NCI-H1417 (cell line): ENCODE measurements at regions not wholly inside any gene's neighbourhood (a gene's known extent, or its start where the extent isn't known, plus 50 kb on each side); places are given as distances from the start of the nearest gene placed in this dataset.

ENCODE experiments used
- DNase-seq, 3 experiments: peaks; one replicate each; lab custom pipeline; 2025; lab: John Stamatoyannopoulos, UW

GRCh38 chr13:22748866-22749577 lies 431.8 kb upstream of the SGCG start:
- DNase-seq, result no peak

DNA sequence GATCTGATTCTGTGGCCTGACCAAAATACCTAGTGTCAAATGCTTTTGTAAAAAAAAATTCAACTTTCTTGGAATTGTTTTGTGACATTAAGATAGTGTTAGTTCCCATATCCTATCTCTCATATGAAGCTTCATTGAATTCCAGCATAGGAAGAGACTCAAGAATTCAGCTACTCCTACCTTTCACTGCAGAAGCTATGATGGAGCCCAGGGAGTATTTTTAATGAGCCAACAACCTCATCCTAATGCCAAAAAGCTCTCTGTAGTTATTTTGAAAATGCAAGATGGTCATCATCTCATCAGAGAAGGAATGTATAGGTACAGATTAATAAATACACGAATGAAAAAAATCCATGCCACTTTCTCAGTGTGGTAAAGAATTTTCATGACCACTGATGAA lies 431.2 kb upstream of the SGCG start:
- no peak for DNase-seq

DNA sequence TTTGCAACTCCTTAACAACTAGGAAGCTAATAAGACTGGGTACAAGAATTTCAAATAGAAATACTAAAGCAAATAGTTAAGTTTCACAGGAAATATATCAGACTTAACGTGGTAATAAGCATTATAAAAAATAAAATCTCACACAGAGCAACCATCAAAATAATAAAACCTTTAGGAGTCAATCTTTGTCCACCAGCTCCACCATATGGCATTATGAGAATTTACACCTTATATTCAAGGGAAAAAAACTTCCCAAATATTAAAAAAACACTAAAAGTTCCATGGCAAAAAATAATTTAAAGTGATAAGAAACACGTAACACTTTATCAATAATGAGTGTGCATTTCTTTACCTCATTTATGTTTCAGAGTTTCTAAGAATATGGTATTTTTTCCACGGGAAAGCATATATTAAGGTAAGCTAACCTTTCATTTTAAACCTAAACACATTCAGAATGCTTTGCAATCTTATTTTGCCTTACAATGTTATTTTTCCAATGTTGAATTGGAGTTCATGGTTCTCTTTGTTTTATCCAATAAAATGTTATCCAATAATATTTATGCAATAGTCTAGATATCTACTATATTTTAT lies 423.2 kb upstream of the SGCG start:
- DNase-seq, result peak in 2 of 3 experiments; percentile 5 to 21

DNA sequence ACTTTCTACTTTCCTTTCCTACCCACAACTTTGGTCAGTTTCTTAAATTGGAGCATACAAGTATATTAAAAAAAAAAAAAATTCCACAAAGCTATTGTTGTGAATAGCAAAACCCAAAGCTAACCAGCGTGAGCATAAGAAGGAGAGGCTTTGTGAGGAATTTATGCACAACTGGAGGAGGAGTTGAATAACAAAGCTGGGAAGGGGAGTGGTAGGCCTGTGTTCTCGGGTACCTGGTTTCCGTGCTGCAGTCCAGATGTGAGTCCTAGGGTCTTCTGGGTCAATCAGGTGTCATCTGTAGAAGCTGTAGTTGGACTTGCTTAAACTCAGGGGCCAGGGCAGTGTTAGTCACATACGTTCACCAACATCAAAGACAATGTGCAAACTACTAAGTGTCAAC lies 422.5 kb upstream of the SGCG start:
- DNase-seq, result no peak

DNA sequence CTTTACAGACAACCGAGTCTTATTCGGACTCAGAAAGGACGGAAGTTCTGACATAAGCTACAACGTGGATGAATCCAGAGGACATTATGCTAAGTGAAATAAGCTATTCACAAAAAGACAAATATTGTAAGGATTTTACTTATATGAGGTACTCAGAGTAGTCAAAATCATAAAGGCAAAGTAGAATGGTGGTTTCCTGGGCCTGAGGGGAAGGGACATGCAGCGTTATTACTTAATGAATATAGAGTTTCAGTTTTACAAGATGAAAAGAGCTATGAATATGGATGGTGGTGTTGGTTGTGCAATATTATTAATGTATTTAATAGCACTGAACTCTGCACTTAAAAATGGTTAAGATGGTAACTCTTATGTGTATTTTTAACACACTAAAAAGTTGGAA lies 419.1 kb upstream of the SGCG start:
- no peak for DNase-seq

DNA sequence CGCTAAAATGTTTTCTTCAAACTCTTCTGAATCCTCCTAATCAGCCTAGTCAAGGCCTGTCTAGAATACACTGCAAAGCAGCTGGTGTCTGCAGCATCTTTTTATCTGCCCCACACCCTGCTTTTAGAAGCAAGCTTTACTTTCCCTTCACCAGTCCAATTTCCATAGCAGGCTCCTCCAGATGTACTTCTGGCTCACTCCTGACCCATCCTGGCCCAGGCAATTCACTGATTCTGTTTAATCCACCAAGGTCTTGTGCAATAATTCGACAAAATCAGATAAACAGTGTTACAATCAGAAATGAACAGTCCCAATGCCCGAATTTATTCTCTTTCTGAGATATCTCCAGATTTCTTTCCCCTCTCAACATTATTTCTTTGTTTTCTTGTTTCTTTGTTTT lies 415.2 kb upstream of the SGCG start:
- no peak for DNase-seq

DNA sequence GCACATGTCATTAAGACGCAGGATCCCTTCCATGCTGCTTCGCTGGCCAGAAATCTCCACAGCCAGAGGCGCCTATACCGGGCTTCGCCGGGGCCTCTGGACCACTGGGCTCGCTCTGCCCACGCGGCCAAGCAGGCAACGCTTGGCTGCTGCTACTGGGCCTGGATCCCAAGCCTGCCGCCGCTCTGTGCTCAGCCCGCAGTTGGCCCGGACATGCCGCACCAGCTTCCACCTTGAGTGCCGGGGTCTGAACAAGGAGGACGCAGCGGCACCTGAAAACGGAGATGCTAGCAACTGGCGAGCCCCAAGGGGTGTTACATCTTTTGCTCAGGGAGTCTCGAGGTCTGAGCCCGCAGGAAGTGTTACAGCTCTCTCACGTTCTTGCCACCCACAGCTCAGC lies 409.9 kb upstream of the SGCG start:
- DNase-seq, result no peak

- no peak for DNase-seq
Observed at GRCh38 chr13:22773465-22773864, 407.3 kb upstream of the SGCG start.

DNA sequence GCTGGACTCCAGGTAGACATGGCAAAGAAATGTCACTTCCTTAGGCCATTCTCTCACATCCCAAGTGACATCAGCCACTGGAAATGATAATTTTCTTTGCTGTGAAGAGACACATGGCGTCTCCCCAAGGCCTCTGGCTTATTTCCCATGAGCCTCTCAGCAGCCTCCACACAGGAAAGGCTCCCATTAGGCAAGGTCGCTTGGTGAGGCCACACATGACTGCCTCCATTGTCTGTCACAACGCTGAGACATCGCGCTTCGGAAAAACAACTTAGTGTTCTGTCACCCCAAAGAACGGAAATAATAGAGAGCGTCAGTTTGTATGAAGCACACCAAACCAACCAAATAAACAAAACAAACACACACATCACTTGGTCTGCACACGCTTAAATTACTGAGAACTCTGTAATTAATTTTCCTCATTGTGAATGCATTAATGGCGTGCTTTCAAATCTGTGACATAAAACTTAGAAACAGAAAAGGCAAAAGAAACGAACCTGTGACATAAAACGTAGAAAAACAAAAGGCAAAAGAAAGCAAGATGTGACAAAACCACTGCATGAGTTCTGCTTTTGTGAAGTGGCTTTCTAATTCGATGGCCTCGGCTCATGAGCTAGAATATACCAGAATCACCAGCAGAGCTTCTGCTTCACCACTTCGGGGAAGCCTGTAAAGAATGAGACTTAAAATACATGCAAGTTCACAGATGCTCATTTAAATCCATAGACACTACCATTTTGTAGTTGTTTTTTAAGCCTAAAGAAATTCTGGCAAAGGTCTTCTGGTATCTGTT lies 404.2 kb upstream of the SGCG start:
- DNase-seq, result no peak

DNA sequence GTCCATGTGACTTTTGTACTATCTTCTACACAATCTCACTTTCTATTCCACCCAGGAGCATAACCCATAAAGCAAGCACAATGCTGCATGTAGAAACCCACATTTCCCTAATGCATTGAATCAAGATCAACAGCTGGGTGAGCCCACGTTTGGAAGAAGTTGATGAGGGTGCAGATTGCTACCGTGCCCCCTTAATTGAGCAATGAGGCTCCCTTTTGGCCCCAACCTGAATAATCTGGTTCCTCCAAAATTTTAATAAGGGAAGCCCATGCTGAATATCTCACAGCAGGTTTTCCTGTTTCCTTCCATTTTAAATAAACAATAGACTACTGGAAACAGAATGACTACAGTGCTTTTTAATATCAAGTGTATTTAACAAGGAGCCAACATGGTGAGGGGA lies 403.6 kb upstream of the SGCG start:
- DNase-seq, result no peak

DNA sequence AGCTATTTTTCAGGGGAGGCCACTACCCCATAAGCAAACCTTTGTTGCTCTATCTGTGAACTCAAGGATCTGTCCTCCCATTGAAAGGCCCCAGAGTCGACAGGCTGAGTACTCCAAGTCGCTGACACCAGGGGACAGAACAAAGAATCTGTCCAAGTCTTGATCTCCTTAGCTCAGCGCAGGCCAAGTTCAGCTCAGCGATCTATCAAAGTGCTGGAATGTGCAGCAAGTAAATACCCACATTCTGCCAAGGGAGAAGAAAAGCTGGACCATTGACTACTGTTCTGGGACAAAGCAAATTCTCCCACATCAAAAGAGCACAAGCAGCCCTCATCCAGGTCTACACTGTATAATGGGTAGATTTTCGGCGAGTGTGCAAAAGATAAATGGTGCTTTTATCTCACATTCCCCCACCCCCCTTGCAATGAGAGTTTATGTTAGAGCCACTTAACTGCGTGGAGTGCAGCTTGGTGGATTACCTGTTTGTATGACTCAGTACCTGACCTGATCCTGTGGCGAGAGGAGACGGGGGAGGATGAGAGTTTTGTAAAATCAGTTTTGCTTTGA lies 391.7 kb upstream of the SGCG start:
- no peak for DNase-seq

- no peak for DNase-seq
Observed at GRCh38 chr13:22789916-22790315, 390.9 kb upstream of the SGCG start.

- no peak for DNase-seq
Observed at GRCh38 chr13:22793598-22794134, 387.1 kb upstream of the SGCG start.

DNA sequence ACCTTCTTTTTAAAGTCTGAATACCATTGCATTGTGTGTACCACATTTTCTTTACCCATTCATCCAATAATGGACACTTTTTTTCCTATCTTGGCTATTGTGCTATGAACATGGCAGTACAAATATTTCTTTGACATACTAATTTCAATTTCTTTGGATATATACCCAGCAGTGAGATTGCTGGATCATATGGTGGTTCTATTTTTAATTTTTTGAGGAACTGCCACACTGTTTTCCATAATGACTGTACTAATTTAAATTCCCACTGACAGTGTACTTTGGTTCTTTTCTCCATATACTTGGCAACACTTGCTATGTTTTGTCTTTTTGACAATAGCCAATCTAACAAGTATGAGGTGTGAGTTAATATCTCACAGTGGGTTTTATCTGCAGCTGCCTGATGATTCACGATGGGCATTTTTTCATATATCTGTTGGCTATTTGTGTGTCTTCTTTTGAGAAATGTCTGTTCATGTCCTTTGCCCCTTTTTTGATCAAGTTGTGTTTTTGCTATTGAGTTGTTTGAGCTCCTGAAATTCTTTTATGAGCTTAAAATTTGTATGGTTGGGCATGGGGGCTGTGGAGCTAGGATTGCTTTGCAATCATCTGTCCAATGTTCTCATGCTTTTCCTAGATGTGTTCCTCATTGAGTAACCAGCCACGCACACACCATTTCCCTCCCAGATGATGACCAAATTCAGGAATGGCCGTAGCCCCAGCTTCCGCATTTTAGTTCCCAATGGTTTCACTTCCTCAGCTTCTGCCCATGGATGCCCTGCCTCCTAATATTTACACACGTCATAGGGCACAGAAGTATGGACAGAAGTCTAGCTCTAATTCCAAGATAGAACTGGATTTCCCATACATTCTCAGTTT lies 380.0 kb upstream of the SGCG start:
- no peak for DNase-seq

GRCh38 chr13:22801402-22802003 lies 379.3 kb upstream of the SGCG start:
- DNase-seq, result peak in 1 of 3 experiments; percentile 27

GRCh38 chr13:22812793-22813192 lies 368.0 kb upstream of the SGCG start:
- DNase-seq, result no peak

GRCh38 chr13:22813531-22814377 lies 367.0 kb upstream of the SGCG start:
- peak in 1 of 3 experiments; percentile 30 for DNase-seq

DNA sequence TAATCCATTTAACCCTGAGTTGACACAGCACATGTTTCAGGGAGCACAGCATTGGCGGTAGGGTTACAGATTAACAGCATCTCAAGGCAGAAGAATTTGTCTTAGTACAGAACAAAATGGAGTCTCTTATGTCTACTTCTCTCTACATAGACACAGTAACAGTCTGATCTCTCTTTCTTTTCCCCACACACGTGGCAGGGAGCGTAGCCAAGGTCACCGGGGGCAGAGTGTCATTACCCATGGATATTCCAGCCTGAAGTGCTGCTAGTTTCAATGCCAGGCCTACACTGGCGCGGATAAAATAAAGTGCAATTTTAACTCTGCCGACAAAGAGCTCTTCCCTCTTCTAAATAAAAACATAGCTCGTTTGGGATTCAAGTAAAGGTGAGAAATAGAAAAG lies 366.3 kb upstream of the SGCG start:
- peak in 1 of 3 experiments; percentile 3 for DNase-seq

DNA sequence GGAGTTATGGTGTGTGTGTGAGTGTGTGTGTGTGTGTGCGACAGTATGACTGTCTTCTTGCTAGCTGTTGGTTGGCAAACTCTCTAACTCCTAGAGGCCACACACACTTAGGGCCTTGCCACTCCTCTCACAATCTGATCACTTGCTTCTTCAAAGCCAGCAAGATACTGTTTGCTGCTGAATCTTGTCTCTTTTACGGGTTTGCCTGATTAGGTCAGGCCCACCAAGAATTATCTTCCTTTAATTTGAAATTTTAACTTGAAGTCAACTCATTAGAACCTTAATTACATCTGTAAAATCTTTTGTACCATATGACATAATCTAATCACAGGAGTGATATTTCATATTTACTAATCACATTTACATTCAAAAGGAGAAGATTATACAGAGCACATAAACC lies 359.2 kb upstream of the SGCG start:
- DNase-seq, result no peak

GRCh38 chr13:22825186-22825585 lies 355.6 kb upstream of the SGCG start:
- no peak for DNase-seq
